ELF-1 (cell line): ENCODE measurements at regions not wholly inside any gene's neighbourhood (a gene's known extent, or its start where the extent isn't known, plus 50 kb on each side); places are given as distances from the start of the nearest gene placed in this dataset.

ENCODE experiments used
- DNase-seq: peaks from one replicate; pipeline ENCODE4 v3.0.0-alpha.2; 2016; ENCODE audit warnings: low read depth, low spot score

DNA sequence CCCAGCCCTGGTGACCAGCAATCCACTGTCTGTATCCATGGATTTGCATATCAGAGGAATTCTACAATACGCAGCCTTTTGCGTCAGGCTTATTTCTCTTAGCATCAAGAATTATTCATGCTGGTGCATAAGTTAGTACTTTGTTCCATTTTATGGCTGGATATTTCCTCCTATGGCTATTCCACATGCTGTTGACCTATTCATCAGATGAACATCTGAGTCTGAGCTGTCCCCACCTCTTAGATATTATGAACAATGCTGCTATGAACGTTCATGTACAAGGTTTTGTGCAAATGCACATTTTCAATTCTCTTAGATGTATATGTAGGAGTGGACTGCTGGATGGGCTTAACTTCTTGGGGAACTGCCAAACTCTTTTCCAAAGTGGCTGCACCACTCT lies 79.0 kb upstream of the CST7 start:
- no peak for DNase-seq

- DNase-seq = no peak
Observed at GRCh38 chr20:24870881-24871280, 78.2 kb upstream of the CST7 start.

DNA sequence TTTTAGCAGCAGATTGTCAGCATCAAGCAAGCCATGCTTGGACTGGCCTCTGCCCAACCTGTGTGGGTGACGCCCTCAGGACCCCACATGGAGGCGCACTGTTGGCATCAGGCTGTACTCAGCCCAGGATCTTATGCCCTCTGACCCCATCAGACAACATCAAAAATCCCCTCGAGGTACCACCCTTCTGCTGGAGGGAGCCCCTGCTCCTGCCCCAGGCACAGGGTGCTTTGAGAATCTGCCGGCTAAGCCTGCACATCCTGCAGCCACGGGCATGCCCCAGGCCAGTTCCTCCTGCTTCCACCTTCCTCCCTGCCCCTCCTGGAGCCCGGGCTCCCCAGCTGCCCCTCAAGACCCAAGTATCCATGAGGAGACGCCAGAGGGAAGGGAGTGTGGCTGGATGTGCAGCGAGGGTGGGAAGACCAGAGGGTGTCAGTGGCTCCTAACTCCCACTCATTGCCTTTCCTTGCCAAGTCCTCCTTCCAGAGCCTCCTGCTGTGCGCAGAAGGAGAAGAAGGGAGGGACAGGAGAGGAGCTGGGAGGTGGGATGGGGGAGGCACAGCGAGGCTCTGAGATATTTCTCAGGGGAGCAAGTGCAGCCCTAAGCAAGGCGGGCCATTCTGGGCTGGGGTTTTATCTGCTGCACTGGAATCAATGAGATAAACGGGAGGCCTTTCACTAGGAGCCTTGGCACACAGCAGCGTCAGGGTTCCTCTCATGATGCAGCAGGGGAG lies 77.4 kb upstream of the CST7 start:
- DNase-seq = no peak

DNA sequence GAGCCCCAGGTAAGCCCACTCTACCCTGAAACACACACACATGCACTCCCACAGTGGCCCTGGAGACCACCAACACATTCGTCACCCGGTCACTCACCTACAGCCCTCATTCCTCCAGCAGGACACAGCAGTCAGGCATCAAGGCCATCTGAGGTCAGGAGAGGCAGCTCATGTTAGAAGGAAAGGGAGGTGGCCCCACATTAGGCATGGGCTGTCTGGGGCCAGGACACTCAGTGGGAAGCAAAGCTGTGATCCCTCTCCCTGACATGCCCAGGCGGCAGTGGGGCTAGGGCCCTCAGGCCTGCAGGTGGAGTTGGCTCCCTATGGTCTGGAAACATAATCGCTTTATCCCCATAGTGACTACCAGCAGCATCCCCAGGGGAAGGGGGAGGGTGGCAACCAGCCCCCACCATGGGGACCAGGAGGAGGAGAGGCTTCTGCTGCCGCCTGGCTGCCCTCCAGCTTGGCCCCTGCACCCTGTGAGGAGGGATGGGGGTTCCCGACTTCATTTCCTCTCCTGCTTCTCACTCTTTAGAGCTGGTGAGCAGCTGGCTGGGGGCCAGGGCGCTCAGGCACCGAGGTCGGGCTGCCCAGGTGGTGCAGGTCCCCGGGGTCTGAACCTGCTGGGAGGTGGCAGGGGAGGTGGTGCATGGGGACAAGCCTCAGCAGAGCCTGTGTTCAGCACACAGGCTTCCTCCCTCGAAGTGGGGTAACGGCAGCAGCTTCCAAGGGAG lies 76.6 kb upstream of the CST7 start:
- DNase-seq = no peak

DNA sequence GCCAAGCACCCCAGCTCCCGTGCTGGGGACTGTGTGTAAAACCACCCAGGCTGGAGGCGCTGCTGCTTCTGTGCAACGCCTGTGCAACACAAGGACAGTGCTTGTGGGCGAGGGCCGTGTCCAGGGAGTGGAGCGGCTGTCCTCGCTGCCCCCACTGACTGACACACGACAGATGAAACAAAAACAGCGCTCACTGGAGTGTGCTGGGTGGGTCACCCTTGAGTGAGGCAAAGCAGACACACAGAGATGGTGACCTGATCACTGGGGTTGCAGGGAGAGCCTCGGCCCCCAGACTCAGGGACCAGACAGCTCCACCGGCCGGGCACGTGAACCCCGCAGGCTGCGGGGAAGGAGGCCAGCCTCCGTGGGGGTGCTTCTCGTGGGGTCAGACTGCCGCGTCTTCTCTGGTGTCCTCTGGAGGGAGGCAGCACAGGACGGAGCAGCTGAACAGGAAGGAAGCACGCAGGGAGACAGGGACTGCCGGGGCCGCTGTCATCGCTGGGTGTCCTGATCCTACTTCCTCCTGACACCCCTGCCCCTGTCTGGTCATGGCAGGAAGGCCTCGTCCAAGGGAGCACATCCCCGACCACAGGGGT lies 75.9 kb upstream of the CST7 start:
- DNase-seq = no peak

DNA sequence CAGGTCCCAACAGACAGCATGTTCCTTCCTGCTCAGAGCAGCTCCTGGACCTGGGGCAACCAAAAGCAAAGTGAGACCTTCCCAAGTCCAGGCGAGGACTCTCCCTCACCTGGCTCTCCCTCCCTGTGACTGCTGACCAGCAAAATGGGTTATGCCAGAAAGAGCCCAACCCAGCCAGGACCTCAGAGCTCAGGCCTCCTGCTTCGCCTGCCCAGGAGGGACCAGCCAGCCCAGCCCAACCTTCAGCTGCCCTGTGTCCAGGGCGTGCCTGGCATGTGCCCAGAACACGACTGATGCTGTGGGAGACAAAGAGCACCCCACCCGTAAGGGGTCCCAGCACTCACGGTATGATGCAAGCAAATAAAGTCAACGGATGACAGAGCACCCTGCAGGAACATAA lies 74.0 kb upstream of the CST7 start:
- no peak for DNase-seq

DNA sequence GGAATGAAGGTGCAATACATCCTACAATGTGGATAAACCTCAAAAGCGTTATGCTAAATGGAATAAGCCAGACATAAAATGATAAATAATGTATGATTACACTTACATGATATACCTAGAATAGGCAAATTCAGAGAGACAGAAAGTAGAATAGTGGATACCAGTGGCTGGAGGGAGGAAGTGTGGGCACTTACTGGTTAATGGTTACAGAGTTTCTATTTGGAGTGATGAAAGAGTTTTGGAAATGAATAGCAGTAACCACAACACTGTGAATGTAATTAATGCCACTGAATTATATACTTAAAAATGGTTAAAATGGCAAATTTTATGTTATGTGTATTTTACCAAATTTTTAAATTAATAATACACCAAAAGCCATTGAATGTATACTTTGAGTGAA lies 71.4 kb upstream of the CST7 start:
- DNase-seq = no peak

DNA sequence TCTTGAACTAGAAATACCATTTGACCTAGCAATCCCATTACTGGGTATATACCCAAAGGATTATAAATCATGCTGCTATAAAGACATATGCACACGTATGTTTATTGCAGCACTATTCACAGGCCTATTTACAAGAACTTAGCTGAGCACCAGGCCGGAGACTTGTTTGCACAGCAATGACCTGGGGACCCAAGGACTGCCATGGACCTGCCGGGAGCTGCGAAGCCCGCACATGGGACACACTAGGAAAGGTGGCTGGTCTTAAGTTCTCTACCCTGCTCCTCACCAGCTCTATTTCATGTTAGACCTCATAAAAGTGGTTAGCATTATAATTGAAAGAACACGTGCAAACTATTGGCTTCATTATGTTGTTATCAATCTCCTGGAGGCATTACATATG lies 70.4 kb upstream of the CST7 start:
- DNase-seq = no peak

GRCh38 chr20:24879875-24880274 lies 69.2 kb upstream of the CST7 start:
- no peak for DNase-seq

- no peak for DNase-seq
Observed at GRCh38 chr20:24880356-24880755, 68.7 kb upstream of the CST7 start.

DNA sequence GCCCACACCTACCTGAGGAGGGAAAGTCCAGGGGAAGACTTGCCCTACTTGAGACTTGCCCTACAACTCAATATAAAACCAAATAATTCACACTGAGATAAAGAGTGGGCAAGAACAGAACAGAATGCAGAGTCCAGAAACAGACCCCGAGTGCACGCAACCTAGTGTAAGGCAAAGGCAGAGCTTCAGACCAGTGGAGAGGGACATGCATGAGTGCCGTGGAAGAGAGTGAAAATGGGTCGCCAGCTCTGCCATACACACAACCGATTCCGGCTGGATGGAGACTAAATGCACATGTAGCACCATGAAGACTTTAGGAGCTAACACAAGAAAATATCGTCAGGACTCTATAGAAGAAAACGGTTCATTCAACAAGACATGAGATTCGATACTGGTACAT lies 58.8 kb upstream of the CST7 start:
- no peak for DNase-seq

DNA sequence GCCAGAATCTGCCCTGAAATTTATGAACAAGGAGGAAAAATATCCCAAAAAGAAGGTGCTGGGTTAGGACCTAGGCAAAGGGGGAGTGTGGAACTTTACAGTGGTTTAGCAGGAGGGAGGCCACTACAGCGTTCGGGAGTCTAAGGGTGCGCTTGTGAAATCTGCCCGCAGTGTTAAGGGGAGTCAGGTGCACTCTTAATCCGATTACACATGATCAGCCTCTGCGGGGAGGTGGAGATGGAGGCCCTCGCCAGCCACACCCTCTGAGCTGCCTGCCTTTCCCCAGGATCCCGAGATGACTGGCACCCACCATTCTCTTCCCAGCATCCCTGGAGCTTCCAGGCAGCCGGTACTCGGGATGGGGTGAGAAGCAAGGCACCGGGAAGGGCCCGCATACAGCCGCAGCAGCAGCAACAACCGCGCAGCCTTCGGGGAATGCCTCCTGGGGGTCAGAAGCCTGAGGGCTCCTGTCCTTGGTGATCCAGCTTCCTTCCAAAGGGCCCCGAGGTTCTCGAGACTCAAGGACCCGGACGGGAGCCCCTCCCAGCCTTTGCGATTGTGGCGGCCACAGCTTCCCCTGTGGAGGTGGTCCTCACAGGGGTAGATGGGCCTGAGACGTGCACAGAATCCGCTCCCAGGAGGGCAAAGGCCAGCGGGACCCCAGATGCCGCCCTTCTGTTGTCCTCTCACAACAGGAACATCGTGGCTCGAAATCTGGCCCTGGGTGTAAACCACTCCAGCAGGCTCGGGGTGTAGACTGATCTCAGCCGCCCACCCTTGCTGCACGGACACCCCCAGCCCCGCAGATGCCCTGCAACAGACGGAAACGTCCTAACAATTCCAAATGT lies 57.3 kb upstream of the CST7 start:
- DNase-seq = no peak

DNA sequence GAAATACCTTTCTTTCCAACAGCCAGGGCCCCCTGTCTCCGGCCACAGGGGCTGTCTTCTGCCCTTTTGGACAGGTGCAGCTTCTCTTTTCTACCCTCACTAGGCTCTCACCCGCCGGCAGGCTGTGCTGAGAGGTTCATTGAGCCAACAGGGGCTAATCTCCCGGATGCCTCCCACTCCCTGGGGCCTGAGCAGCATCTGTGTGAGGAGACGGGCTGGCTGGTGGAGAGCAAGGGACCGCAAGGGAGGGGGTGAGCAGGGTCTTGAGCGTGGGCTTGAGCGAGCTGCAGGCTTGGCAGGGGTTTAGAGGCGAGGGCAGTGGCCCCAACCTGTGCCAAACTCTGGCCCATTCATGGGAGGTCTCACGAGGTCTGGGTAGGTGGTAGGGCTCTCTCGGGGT lies 56.5 kb upstream of the CST7 start:
- DNase-seq = no peak

DNA sequence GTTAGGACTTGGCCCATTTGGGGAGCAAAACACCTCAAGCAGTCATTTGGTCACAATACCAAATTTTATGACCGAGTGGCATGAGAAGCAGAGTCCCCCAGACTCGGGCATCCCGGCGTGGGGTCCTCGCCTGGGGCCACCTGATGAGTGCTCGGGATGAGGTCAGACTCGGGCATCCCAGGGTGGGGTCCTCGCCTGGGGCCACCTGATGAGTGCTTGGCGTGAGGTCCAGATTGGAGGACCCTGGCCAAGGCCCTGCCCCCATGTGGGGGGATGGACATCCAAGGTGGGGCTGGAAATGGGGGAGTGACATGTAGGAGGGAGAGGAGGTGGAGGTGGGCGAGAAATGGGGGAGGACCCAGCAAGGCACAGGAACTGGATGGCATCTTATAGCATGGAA lies 56.1 kb upstream of the CST7 start:
- no peak for DNase-seq

DNA sequence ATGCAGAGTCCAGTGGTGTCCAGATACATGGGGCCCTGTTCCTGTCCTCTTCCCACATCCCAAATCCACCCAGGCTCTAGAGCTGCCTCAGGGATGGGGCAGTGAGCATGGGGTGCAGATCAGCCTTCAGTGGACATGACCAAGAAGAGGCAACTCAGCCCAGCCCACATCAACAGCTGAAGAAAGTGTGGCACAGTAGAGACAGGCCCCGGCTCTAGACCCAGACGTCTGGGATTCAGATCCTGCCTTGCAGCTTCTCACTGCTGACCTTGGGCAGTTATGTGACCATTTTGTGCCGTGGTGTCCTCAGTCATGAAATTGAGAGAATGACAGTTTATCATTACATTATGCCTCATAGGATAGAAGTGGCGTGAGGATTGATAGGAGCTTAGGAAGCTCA lies 54.6 kb upstream of the CST7 start:
- no peak for DNase-seq

- DNase-seq = no peak
Observed at GRCh38 chr20:24894967-24895366, 54.1 kb upstream of the CST7 start.

DNA sequence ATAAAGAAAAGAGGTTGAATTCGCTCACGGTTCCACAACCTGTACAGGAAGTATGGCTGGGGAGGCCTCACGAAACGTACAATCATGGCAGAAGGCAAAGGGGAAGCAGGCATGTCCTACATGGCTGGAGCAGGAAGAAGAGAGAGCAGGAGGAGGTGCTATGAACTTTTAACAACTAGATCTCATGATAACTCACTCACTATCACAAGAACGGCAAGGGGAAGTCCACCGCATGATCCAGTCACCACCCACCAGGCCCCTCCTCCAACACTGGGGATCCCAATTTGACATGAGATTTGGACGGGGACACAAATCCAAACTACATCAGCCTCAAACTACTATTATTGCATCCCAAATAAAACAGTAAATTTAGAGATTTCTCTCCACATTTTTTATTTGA lies 53.6 kb upstream of the CST7 start:
- no peak for DNase-seq

DNA sequence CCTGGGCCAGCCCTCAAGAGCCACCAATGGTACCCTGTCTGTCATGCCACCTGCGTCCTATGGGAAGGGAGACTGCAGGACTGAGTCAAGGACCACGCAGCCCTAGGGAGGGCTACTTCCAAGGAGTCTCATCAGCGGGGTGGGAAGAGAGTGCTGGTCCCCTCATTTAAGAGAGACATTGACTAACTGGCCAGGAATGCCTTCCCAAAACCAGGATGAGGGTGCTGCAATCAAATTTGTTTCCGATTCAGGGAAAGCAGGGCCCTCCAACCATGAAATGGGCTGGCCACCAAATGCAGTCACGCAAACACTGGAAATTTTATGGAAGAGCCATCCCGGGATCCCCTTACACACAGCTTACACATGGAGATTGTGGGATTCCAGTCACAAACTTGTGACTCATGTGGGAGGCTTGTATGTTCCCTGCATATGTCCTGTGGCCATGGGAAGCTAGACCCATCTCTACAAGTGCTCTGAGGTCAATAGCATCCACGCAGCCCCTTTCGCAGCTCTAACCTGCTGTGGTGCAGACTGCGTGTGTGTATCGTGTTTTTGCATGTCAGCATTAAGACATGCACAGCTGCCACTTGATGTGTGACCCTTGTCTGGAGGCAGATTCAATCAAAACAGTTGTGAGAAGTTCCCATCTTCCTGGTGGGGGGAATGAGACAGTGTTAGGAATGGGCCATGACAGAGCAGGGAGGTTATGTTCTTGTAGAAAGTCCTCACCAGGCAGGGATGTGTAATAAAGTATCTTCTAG lies 53.0 kb upstream of the CST7 start:
- no peak for DNase-seq

DNA sequence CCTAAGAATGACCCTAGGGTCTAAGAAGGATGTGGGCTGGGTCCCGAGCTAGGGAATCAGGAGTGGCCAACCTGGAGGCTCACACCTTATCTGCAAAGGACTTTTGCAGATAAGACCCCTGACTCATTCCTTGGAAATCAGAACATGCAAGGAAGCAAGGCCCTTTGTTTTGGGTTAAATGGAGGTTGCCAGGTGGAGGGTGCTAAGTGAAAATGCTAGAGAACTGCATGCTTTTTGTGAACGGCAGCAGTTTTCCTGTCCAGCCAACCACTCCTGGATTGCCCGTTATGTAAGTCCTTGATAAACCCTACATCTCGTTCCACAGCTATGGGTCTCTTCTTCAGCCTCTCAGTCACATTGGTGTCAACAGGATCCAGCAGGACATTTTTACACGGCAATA lies 52.1 kb upstream of the CST7 start:
- no peak for DNase-seq

GRCh38 chr20:24897974-24898373 lies 51.1 kb upstream of the CST7 start:
- DNase-seq = no peak

DNA sequence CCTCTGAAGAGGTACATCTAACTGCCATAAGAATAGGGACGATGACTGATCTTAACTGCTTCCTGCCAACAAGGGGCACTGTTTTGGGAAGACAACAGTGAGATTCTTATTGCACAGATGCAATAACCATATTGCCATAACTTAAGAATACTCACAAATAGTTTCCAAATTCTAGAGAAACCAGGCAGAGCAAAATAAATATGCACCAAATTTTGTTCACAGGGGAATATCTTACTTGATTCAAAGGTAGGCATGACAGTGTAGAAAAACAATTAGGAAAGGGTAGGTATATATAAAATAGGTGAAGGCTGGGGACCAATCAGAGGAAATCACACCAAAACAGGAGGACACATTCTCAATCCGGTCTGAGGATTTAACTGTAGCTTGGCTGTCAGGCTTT lies 49.9 kb upstream of the CST7 start:
- no peak for DNase-seq
